T-helper 1 cell treated with Interleukin-12 subunit alpha and Interleukin-12 subunit beta and Interleukin-4 antibody, amounts not matched to agents 30 ng/mL and 1 ng/mL, for 36 hours (primary cell): ENCODE measurements at regions not wholly inside any gene's neighbourhood (a gene's known extent, or its start where the extent isn't known, plus 50 kb on each side); places are given as distances from the start of the nearest gene placed in this dataset.
"Not testable (repeated sequence)": the region's sequence is repeated elsewhere in the genome, so short reads cannot be mapped to it uniquely, and the experiment has no call there.

Experiments
- intact Hi-C: fragments of 100-400 bp; cut with micrococcal nuclease; formaldehyde crosslinking; loops from one replicate; pipeline ENCODE4 v1.15.1; 2024

- intact Hi-C loops = no loop called here
Observed at GRCh38 chr2:190742431-190742830, 93.5 kb downstream of the NAB1 start.

- intact Hi-C loops = no loop called here
Observed at GRCh38 chr2:190744041-190744440, 95.2 kb downstream of the NAB1 start.

- intact Hi-C loops = no loop called here
Observed at GRCh38 chr2:190746971-190747761, 98.3 kb downstream of the NAB1 start.

- intact Hi-C loops = no loop called here
Observed at GRCh38 chr2:190748966-190749365, 100.1 kb downstream of the NAB1 start.

- intact Hi-C loops = no loop called here
Observed at GRCh38 chr2:190755772-190756415, 107.0 kb downstream of the NAB1 start.

GRCh38 chr2:190759749-190760213 is 110.9 kb downstream of the NAB1 start:
- intact Hi-C loops = no loop called here

GRCh38 chr2:190760353-190761150 is 111.7 kb downstream of the NAB1 start:
- intact Hi-C loops = not testable (repeated sequence)

- intact Hi-C loops = not testable (repeated sequence)
Observed at GRCh38 chr2:190761216-190761615, 112.3 kb downstream of the NAB1 start.

GRCh38 chr2:190762566-190762965 is 113.7 kb downstream of the NAB1 start:
- intact Hi-C loops = no loop called here

- intact Hi-C loops = no loop called here
Observed at GRCh38 chr2:190763100-190763499, 114.2 kb downstream of the NAB1 start.

GRCh38 chr2:190763901-190764514 is 115.1 kb downstream of the NAB1 start:
- intact Hi-C loops = no loop called here

GRCh38 chr2:190765386-190766173 is 115.0 kb upstream of the GLS start:
- intact Hi-C loops = no loop called here

GRCh38 chr2:190766174-190766572 is 114.4 kb upstream of the GLS start:
- intact Hi-C loops = no loop called here

- intact Hi-C loops = no loop called here
Observed at GRCh38 chr2:190766595-190766994, 114.0 kb upstream of the GLS start.

GRCh38 chr2:190767821-190768220 is 112.8 kb upstream of the GLS start:
- intact Hi-C loops = no loop called here

GRCh38 chr2:190769258-190769657 is 111.4 kb upstream of the GLS start:
- intact Hi-C loops = no loop called here

- intact Hi-C loops = no loop called here
Observed at GRCh38 chr2:190771726-190772125, 108.9 kb upstream of the GLS start.

GRCh38 chr2:190780594-190780993 is 100.0 kb upstream of the GLS start:
- intact Hi-C loops = loop anchor here (2.0 to 5.0 kb wide), 6 partner anchors 24 to 742 kb away; partner anchors contain the start of gene GLS

- intact Hi-C loops = loop anchor here (1.0 to 5.0 kb wide), 9 partner anchors 23 to 741 kb away; partner anchors contain the start of gene GLS
Observed at GRCh38 chr2:190781604-190782198, 98.9 kb upstream of the GLS start.

GRCh38 chr2:190782264-190782663 is 98.4 kb upstream of the GLS start:
- intact Hi-C loops = loop anchor here (2.0 to 5.0 kb wide), 2 partner anchors 69 to 740 kb away; no protein-coding TSS in a partner anchor
